ENCODE measurements at regions not wholly inside any gene's neighbourhood (a gene's known extent, or its start where the extent isn't known, plus 50 kb on each side); places are given as distances from the start of the nearest gene placed in this dataset.
"Not testable (repeated sequence)": the region's sequence is repeated elsewhere in the genome, so short reads cannot be mapped to it uniquely, and the experiment has no call there.

- intact Hi-C loops (cut with micrococcal nuclease) = no loop called here
- no peaks in the 10 kb centered on the region for H3K27me3 Mint-ChIP-seq (ENCODE audit: insufficient read depth, unreplicated experiment)
- H3K27ac Mint-ChIP-seq (ENCODE audit: low read depth, unreplicated experiment) = no peak overlapping the region
- CTCF ChIA-PET = no interaction called here
- TF ChIP-seq CTCF (IDR thresholded peaks at IDR 0.05; ENCODE audit: unreplicated experiment) = no peak
- DNase-seq (ENCODE audit: unreplicated experiment) = no peak
- H3K9me3 Mint-ChIP-seq (ENCODE audit: unreplicated experiment) = no peaks in the 10 kb centered on the region
- POLR2A ChIA-PET = interaction anchor here (0.9 kb wide), 1 partner anchor 35 kb away, joined by 3 read pairs; no protein-coding TSS in a partner anchor
- no peaks in the 10 kb centered on the region for H3K36me3 Mint-ChIP-seq (ENCODE audit: insufficient read depth, unreplicated experiment)
- H3K4me1 Mint-ChIP-seq (ENCODE audit: insufficient read depth, unreplicated experiment) = no peaks in the 10 kb centered on the region
- no TSS peak for BruUV-seq (replicated peaks)
- no peak overlapping the region for H3K4me3 Mint-ChIP-seq (ENCODE audit: unreplicated experiment)
These were observed 225.3 kb upstream of the COX10 start for GRCh38 chr17:13843862-13844635.

- ChIA-PET POLR2A (interaction anchor here (0.9 kb wide), 2 partner anchors 9 to 38 kb away, joined by 3 to 5 read pairs; no protein-coding TSS in a partner anchor), CTCF (no interaction called here)
- Mint-ChIP-seq H3K9me3 (ENCODE audit: unreplicated experiment) (peaks cover 6% of the 10 kb centered on the region), H3K27ac (ENCODE audit: low read depth, unreplicated experiment) (no peak overlapping the region), H3K4me3 (ENCODE audit: unreplicated experiment) (no peak overlapping the region), H3K27me3 (ENCODE audit: insufficient read depth, unreplicated experiment) (no peaks in the 10 kb centered on the region), H3K36me3 (ENCODE audit: insufficient read depth, unreplicated experiment) (no peaks in the 10 kb centered on the region), H3K4me1 (ENCODE audit: insufficient read depth, unreplicated experiment) (no peaks in the 10 kb centered on the region)
- TF ChIP-seq CTCF (IDR thresholded peaks at IDR 0.05; ENCODE audit: unreplicated experiment) = no peak
- BruUV-seq (replicated peaks) = no TSS peak
- no peak for DNase-seq (ENCODE audit: unreplicated experiment)
- intact Hi-C loops (cut with micrococcal nuclease) = no loop called here
These were observed 217.4 kb upstream of the COX10 start for GRCh38 chr17:13851889-13852288.

GRCh38 chr17:13855730-13856129 lies 213.6 kb upstream of the COX10 start:
- intact Hi-C loops (cut with micrococcal nuclease); H3K27ac Mint-ChIP-seq (ENCODE audit: low read depth, unreplicated experiment); H3K36me3 Mint-ChIP-seq (ENCODE audit: insufficient read depth, unreplicated experiment); H3K4me3 Mint-ChIP-seq (ENCODE audit: unreplicated experiment); H3K4me1 Mint-ChIP-seq (ENCODE audit: insufficient read depth, unreplicated experiment); CTCF ChIA-PET; DNase-seq (ENCODE audit: unreplicated experiment); H3K27me3 Mint-ChIP-seq (ENCODE audit: insufficient read depth, unreplicated experiment); POLR2A ChIA-PET; H3K9me3 Mint-ChIP-seq (ENCODE audit: unreplicated experiment); BruUV-seq (replicated peaks): not testable (repeated sequence)

- intact Hi-C loops (cut with micrococcal nuclease) = no loop called here
- H3K4me3 Mint-ChIP-seq (ENCODE audit: unreplicated experiment) = no peak overlapping the region
- H3K4me1 Mint-ChIP-seq (ENCODE audit: insufficient read depth, unreplicated experiment) = no peaks in the 10 kb centered on the region
These were observed 207.0 kb upstream of the COX10 start for GRCh38 chr17:13862346-13862745.

More at GRCh38 chr17:13862346-13862745, 207.0 kb upstream of the COX10 start:
- Mint-ChIP-seq H3K9me3 (ENCODE audit: unreplicated experiment) (peaks cover 5% of the 10 kb centered on the region), H3K27me3 (ENCODE audit: insufficient read depth, unreplicated experiment) (no peaks in the 10 kb centered on the region), H3K27ac (ENCODE audit: low read depth, unreplicated experiment) (no peak overlapping the region), H3K36me3 (ENCODE audit: insufficient read depth, unreplicated experiment) (peaks cover 5% of the 10 kb centered on the region)
- ChIA-PET CTCF (no interaction called here), POLR2A (no interaction called here)
- no peak for TF ChIP-seq CTCF (IDR thresholded peaks at IDR 0.05; ENCODE audit: unreplicated experiment)
- DNase-seq (ENCODE audit: unreplicated experiment) = no peak
- no TSS peak for BruUV-seq (replicated peaks)

Data from MCF 10A (cell line).